ENCODE measurements at regions not wholly inside any gene's neighbourhood (a gene's known extent, or its start where the extent isn't known, plus 50 kb on each side); places are given as distances from the start of the nearest gene placed in this dataset.

- no peaks in the 10 kb centered on the region for H3K27me3 ChIP-seq
- whole genome bisulfite sequencing, 2 donors, result 95 to 100% methylated on average over 2 of the region's 2 CpGs
These were observed 84.3 kb downstream of the DIRAS3 start for GRCh38 chr1:67965995-67966665.

GRCh38 chr1:67963263-67963662 lies 87.2 kb downstream of the DIRAS3 start:
- Histone ChIP-seq H3K4me1 (no peaks in the 10 kb centered on the region), H3K27ac (no peak overlapping the region), H3K36me3 (no peaks in the 10 kb centered on the region), H3K27me3 (no peaks in the 10 kb centered on the region), H3K9me3 (peaks cover 0 to 31% (median 9%) of the 10 kb centered on the region in 11 donors), H3K4me3 (no peak overlapping the region)
- DNase-seq (no peak), ATAC-seq (no peak)
- intact Hi-C loops (cut with DNase I), result no loop called here
- TF ChIP-seq, protein P1, sequence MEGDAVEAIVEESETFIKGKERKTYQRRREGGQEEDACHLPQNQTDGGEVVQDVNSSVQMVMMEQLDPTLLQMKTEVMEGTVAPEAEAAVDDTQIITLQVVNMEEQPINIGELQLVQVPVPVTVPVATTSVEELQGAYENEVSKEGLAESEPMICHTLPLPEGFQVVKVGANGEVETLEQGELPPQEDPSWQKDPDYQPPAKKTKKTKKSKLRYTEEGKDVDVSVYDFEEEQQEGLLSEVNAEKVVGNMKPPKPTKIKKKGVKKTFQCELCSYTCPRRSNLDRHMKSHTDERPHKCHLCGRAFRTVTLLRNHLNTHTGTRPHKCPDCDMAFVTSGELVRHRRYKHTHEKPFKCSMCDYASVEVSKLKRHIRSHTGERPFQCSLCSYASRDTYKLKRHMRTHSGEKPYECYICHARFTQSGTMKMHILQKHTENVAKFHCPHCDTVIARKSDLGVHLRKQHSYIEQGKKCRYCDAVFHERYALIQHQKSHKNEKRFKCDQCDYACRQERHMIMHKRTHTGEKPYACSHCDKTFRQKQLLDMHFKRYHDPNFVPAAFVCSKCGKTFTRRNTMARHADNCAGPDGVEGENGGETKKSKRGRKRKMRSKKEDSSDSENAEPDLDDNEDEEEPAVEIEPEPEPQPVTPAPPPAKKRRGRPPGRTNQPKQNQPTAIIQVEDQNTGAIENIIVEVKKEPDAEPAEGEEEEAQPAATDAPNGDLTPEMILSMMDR (IDR thresholded peaks at IDR 0.05), result no peak

More at GRCh38 chr1:67965995-67966665, 84.3 kb downstream of the DIRAS3 start:
- H3K4me3 ChIP-seq, result no peak overlapping the region
- peaks cover 0 to 31% (median 9%) of the 10 kb centered on the region in 11 donors for H3K9me3 ChIP-seq
- TF ChIP-seq, protein P1 (IDR thresholded peaks at IDR 0.05), result no peak
- ATAC-seq (no peak), DNase-seq (no peak)
- intact Hi-C loops (cut with DNase I), result no loop called here
- H3K4me1 ChIP-seq, result no peaks in the 10 kb centered on the region
- H3K36me3 ChIP-seq, result no peaks in the 10 kb centered on the region
- no peak overlapping the region for H3K27ac ChIP-seq

GRCh38 chr1:67960766-67961165 lies 89.7 kb downstream of the DIRAS3 start:
- Histone ChIP-seq H3K36me3 (no peaks in the 10 kb centered on the region), H3K4me3 (no peak overlapping the region), H3K27ac (no peak overlapping the region), H3K27me3 (no peaks in the 10 kb centered on the region), H3K4me1 (peaks cover 0 to 20% (median 9%) of the 10 kb centered on the region in 9 donors), H3K9me3 (peaks cover 0 to 31% (median 9%) of the 10 kb centered on the region in 11 donors)
- TF ChIP-seq, protein P1 (IDR thresholded peaks at IDR 0.05), result no peak
- ATAC-seq (no peak), DNase-seq (no peak)
- intact Hi-C loops (cut with DNase I), result no loop called here
- WGBS, 2 donors, result 47 to 55% methylated on average over 2 of the region's 2 CpGs

GRCh38 chr1:67958472-67958871 lies 92.0 kb downstream of the DIRAS3 start:
- no peak for ATAC-seq
- DNase-seq, result no peak
- TF ChIP-seq, protein P1 (IDR thresholded peaks at IDR 0.05), result no peak
- Histone ChIP-seq H3K27ac (no peak overlapping the region), H3K36me3 (no peaks in the 10 kb centered on the region), H3K27me3 (no peaks in the 10 kb centered on the region), H3K4me1 (peaks cover 0 to 20% (median 9%) of the 10 kb centered on the region in 9 donors), H3K4me3 (no peak overlapping the region), H3K9me3 (peaks cover 0 to 20% (median 9%) of the 10 kb centered on the region in 11 donors)
- intact Hi-C loops (cut with DNase I), result loop anchor here in 1 of 10 donors (10.0 kb wide), 1 partner anchor 104 kb away; no protein-coding TSS in a partner anchor
- WGBS, 2 donors, result 94 to 98% methylated on average over 1 of the region's 1 CpG

Data from heart right ventricle (tissue), 16 donors.